MM.1S (cell line): ENCODE measurements at regions not wholly inside any gene's neighbourhood (a gene's known extent, or its start where the extent isn't known, plus 50 kb on each side); places are given as distances from the start of the nearest gene placed in this dataset.

Experiments
- DNase-seq: peaks from one replicate; pipeline ENCODE4 v3.0.0-alpha.2; 2015
- H2AFZ ChIP-seq: fragments of 300-600 bp; sonication (generic); 2 replicates; pipeline ENCODE4 v1.6.0; 2016; ENCODE audit warnings: antibody characterized with exemption, low read length
- H3F3A ChIP-seq: fragments of 300-600 bp; sonication (generic); 2 replicates; pipeline ENCODE4 v1.6.1; 2016; ENCODE audit warnings: mild to moderate bottlenecking, antibody characterized with exemption, low read length, moderate library complexity, mixed read lengths; ENCODE audit not compliant: insufficient read depth
- H3K27ac ChIP-seq: fragments of 300-600 bp; sonication (generic); 2 replicates; pipeline ENCODE4 v1.5.1; 2016; ENCODE audit warnings: mild to moderate bottlenecking, low read length
- H3K27me3 ChIP-seq: fragments of 300-600 bp; sonication (generic); replicated peaks from 2 replicates; pipeline ENCODE4 v1.6.0; 2016; ENCODE audit warnings: low read length; ENCODE audit not compliant: insufficient read depth
- H3K36me3 ChIP-seq: fragments of 300-600 bp; sonication (generic); replicated peaks from 2 replicates; pipeline ENCODE4 v1.6.1; 2016; ENCODE audit warnings: mild to moderate bottlenecking, low read length, mixed read lengths; ENCODE audit not compliant: insufficient read depth
- H3K4me1 ChIP-seq: fragments of 300-600 bp; sonication (generic); 2 replicates; pipeline ENCODE4 v1.6.1; 2016; ENCODE audit warnings: low read length, mixed read lengths
- H3K4me2 ChIP-seq: fragments of 300-600 bp; sonication (generic); 2 replicates; pipeline ENCODE4 v1.6.0; 2016; ENCODE audit warnings: low read depth, low read length
- H3K4me3 ChIP-seq: fragments of 300-600 bp; sonication (generic); 2 replicates; pipeline ENCODE4 v1.5.1; 2016; ENCODE audit warnings: low read length, mixed read lengths
- H3K79me2 ChIP-seq: fragments of 300-600 bp; sonication (generic); 2 replicates; pipeline ENCODE4 v1.6.1; 2016; ENCODE audit warnings: mixed run types, low read length, mixed read lengths
- H3K9ac ChIP-seq: fragments of 300-600 bp; sonication (generic); 2 replicates; pipeline ENCODE4 v1.6.1; 2016; ENCODE audit warnings: low read length, mixed read lengths
- H3K9me2 ChIP-seq: fragments of 300-600 bp; sonication (generic); replicated peaks from 2 replicates; pipeline ENCODE4 v1.6.1; 2016; ENCODE audit warnings: mild to moderate bottlenecking, low read length, mixed read lengths; ENCODE audit not compliant: insufficient read depth
- H3K9me3 ChIP-seq: fragments of 300-600 bp; sonication (generic); replicated peaks from 2 replicates; pipeline ENCODE4 v1.6.1; 2016; ENCODE audit warnings: mild to moderate bottlenecking, low read length, mixed read lengths; ENCODE audit not compliant: insufficient read depth
- H4K20me1 ChIP-seq: fragments of 300-600 bp; sonication (generic); 2 replicates; pipeline ENCODE4 v1.6.1; 2016; ENCODE audit warnings: mild to moderate bottlenecking, low read length, moderate library complexity, mixed read lengths; ENCODE audit not compliant: insufficient read depth
- EZH2 ChIP-seq: fragments of 300-600 bp; sonication (generic); optimal IDR thresholded peaks from 2 replicates; pipeline ENCODE3; 2017; ENCODE audit warnings: low read depth, mild to moderate bottlenecking, antibody characterized with exemption, low read length, mixed read lengths
- EZH2phosphoT487 ChIP-seq: fragments of 300-600 bp; sonication (generic); IDR thresholded peaks from 2 replicates; pipeline ENCODE4 v1.6.1; 2018; ENCODE audit warnings: antibody characterized with exemption, low read length
- TF ChIP-seq, protein P1 (sequence below): fragments of 300-600 bp; sonication (generic); IDR thresholded peaks from 2 replicates; pipeline ENCODE4 v1.5.1; 2016; ENCODE audit warnings: antibody characterized with exemption, low read length, mixed read lengths

DNA sequence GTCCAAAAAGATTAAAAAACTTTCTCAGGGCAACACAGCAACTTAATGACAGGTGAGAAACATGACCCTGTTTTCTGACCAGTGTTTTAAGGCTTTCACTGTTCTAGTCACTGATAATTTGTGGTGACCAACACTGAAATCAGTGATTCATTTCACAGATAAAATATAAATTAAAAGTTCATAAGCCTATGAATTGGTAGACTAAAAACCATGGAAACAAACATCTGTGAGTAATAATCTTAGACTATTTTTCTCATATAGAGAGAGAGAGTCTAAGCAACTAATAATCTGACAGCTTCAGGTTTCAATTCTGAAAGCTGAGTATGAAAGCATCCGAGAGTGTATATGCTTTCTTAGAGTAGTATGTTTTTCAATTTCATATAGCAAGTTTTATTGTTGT lies 536.9 kb downstream of the ADGRL2 start:
- Histone ChIP-seq H3F3A (peaks cover 7% of the 10 kb centered on the region; the same call in 1 of the 2 replicates), H3K27ac (no peak overlapping the region)

DNA sequence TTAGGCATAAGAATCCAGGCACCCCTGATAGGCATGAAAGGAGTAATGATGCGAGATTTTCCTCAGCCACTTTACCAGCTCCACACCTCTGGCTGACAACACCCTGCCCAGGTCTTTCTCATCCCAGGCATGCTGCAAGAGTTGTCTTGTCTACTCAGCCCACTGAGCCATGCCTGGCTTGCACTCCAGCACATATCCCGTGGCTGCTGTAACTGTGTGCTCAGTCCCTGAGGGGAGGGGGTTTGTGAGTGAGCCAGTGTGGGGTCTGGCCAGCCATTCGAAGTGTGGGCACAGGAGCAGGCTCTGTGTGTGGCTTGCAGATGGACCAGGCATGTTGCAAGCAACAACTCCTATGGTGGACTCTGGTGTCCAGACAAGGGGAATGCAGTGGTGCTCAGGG lies 529.6 kb downstream of the ADGRL2 start:
- Histone ChIP-seq H3K4me1 (no peaks in the 10 kb centered on the region), H3K79me2 (no peaks in the 10 kb centered on the region), H3K9me2 (no peaks in the 10 kb centered on the region), H3K9me3 (no peaks in the 10 kb centered on the region), H3K27ac (no peak overlapping the region), H3K27me3 (no peaks in the 10 kb centered on the region), H3K4me3 (no peak overlapping the region), H3F3A (no peaks in the 10 kb centered on the region), H3K36me3 (no peaks in the 10 kb centered on the region), H2AFZ (no peak overlapping the region), H3K9ac (no peak overlapping the region), H3K4me2 (no peak overlapping the region), H4K20me1 (no peaks in the 10 kb centered on the region)
- no peak for DNase-seq
- TF ChIP-seq EZH2: no peak
- TF ChIP-seq EZH2phosphoT487: no peak
- TF ChIP-seq, protein P1, sequence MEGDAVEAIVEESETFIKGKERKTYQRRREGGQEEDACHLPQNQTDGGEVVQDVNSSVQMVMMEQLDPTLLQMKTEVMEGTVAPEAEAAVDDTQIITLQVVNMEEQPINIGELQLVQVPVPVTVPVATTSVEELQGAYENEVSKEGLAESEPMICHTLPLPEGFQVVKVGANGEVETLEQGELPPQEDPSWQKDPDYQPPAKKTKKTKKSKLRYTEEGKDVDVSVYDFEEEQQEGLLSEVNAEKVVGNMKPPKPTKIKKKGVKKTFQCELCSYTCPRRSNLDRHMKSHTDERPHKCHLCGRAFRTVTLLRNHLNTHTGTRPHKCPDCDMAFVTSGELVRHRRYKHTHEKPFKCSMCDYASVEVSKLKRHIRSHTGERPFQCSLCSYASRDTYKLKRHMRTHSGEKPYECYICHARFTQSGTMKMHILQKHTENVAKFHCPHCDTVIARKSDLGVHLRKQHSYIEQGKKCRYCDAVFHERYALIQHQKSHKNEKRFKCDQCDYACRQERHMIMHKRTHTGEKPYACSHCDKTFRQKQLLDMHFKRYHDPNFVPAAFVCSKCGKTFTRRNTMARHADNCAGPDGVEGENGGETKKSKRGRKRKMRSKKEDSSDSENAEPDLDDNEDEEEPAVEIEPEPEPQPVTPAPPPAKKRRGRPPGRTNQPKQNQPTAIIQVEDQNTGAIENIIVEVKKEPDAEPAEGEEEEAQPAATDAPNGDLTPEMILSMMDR: no peak

More for the DNA sequence above, 536.9 kb downstream of the ADGRL2 start:
- Histone ChIP-seq H2AFZ (no peak overlapping the region), H4K20me1 (no peaks in the 10 kb centered on the region), H3K4me1 (peaks cover 4% of the 10 kb centered on the region; the same call in 1 of the 2 replicates), H3K27me3 (no peaks in the 10 kb centered on the region), H3K79me2 (no peaks in the 10 kb centered on the region), H3K9ac (no peak overlapping the region), H3K36me3 (no peaks in the 10 kb centered on the region), H3K4me3 (no peak overlapping the region), H3K4me2 (peak overlapping the region; percentile 15; the same call in 1 of the 2 replicates), H3K9me2 (no peaks in the 10 kb centered on the region), H3K9me3 (no peaks in the 10 kb centered on the region)
- peak; percentile 55 for DNase-seq
- no peak for TF ChIP-seq EZH2phosphoT487
- TF ChIP-seq, protein P1: no peak
- no peak for TF ChIP-seq EZH2

DNA sequence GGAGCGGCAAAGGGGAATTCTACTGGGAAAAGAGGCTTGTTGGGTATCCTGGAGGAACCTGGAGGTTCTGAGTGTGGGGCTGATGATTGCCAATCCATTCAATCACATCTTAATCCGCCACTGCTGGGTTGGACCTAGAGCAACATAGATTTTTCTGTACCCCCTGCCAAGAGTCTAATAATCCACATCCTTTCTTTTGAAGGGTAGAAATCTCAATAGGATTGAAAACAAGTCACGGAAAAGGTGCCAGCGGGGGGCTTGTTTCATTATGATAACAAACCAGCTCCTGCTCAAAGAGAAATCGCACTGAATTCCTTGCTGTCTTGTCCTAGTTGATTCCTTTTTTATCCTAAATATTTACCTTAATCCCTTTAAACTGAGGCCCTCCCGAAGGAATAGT lies 528.5 kb downstream of the ADGRL2 start:
- Histone ChIP-seq H3K9me2 (no peaks in the 10 kb centered on the region), H3F3A (no peaks in the 10 kb centered on the region), H3K9me3 (no peaks in the 10 kb centered on the region), H2AFZ (no peak overlapping the region), H3K4me3 (no peak overlapping the region), H3K27me3 (no peaks in the 10 kb centered on the region), H4K20me1 (no peaks in the 10 kb centered on the region), H3K36me3 (no peaks in the 10 kb centered on the region), H3K27ac (no peak overlapping the region), H3K4me1 (no peaks in the 10 kb centered on the region), H3K4me2 (no peak overlapping the region), H3K79me2 (no peaks in the 10 kb centered on the region), H3K9ac (no peak overlapping the region)
- DNase-seq: no peak
- TF ChIP-seq EZH2phosphoT487: no peak
- TF ChIP-seq, protein P1: no peak
